GM21737 (cell line): ENCODE measurements at regions not wholly inside any gene's neighbourhood (a gene's known extent, or its start where the extent isn't known, plus 50 kb on each side); places are given as distances from the start of the nearest gene placed in this dataset.
A peak's percentile ranks its signal among the peaks of the same experiment; 100 is the strongest.

ENCODE experiments used
- ATAC-seq: cut with Tn5 transposase; IDR thresholded peaks from one replicate; pipeline ENCODE4 v1.9.1; 2021; ENCODE audit warnings: mild to moderate bottlenecking, moderate library complexity; ENCODE audit not compliant: unreplicated experiment

DNA sequence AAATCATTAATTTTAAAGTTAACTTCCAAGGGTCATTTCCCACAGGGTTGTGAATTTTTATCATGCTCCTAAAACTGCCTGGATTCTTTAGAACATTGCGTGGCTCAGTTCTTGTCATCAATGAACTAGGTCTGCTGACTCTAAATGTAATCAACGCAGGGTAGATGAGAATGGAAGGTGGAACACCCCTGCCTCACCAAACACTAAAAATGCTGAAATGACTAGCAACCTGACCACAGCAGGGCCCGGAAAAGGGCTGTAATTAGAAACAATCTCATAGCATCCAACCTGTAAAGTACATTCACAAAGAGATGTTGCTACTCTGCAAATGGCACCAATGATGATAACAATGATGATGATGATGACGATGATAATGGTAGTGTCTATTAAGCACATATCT is 356.9 kb downstream of the DEPDC1B start:
- ATAC-seq = no peak

DNA sequence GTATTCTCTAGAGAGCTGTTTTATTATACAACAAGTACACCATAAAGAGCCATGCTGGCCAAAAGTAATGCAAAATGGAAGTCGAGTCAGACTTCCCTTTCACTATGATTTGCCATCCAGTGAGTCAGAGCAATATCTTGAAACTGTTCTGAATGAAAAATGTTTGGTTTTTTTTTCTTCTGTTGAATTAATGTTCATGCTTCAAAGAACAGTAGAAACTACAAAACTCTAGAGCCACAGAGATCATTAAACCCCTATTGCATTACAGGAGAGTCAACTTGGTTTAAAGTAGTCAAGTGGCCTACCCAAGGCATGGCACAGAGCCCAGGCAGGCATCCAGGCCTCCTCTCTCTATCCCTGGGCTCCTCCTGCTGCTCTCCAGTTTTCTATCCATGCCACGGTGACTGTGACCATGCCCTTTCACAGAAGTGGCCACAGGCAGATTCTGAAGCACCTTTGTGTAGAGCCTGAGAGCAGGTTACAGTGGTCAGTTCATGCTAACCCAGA is 358.9 kb downstream of the DEPDC1B start:
- peak; percentile 58 for ATAC-seq

DNA sequence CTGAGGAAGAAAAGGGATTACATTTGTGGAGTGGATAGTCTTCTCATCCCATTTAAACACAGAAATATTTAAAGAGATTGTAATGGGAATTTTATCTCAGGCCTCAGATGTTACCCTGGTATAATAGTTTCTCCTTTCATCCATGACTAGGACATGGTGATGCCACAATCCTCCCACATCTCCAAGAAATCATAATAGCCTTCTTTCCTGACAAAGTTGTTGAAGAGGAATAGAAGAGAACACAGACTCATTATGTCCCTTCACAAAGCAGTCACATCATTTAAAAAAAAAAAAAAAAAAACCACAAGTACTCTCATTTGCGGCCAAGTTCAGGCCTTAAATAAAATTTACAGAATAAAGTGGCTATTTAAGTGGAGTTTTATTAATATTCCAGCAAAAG is 359.6 kb downstream of the DEPDC1B start:
- no peak for ATAC-seq

DNA sequence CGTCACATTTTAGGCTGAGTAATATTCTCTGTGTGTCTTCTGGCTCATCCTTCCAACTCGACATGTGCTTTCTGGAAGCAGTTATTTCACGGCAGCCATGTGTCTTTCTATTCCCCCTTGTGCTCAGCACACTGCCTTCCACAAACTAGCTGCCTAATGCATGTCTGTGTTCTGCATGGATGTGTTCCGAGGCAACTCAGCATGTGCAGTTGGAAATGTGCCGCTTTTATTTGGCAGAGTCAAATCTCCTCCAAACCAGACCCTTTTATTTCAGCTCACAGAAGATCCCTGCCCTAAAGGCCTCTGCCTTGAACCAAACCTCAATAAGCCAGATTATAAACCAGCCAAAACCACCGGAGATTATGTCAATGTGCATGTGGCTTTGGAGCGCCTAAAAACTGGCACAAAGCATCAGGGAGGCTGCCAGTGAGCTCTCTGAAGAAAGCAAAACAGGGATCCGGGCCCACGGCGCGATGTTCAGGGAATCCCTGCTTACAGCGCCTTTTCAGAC is 360.2 kb downstream of the DEPDC1B start:
- ATAC-seq = no peak

DNA sequence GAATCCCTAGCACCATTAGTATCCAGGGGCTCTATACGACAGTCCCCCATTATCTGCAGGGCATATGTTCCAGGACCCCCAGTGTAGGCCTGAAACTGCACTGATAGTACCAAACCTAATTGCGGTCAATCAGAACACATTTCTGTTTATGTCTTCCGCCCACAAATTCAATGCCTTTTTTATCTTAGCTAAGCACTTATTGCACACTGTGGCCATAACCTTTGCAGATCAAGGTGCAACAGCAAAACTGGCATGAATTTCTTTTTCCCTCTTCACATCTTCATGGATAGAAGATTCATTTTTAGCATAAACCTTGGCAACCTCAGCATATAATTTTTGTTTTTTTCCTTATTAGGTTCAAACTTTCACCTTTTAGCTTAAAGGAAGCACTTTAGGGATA is 361.1 kb downstream of the DEPDC1B start:
- ATAC-seq = no peak

DNA sequence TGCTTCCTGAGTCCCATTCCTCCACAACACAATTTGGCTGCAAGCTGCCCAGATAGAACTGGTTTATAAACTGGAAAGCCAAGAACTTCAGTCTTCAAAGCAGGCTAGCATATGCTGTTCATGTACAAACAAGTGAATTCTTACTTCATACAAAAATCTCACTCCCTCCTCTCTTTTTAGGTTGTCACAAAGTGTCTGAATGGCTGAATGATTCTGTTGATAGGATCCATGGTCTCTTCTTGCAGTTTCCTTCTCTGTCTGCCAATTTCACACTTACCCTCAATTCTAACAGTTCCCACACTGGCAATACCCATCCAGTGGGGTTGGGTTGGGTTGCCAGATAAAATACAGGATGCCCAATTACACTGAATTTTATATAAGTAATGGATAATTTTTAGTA is 363.5 kb downstream of the DEPDC1B start:
- no peak for ATAC-seq

DNA sequence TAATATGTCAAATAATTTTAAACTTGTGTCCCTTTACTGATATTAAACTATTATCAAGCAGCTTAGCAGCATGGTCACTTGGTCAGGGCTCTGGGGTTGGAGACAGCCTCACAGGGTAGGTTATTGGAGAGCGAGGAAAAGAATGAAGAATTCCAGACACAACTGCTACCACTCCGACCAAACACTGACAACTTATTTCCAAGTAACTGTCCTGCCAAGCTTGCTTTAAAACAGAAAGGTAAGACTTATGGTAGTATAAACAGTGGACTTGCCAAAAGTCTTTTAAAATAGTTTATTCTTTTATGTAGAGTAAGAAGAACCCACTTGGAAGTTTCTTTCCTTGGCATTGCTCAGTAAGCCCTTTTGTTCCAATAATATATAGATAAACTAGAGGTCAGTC is 364.1 kb downstream of the DEPDC1B start:
- no peak for ATAC-seq

DNA sequence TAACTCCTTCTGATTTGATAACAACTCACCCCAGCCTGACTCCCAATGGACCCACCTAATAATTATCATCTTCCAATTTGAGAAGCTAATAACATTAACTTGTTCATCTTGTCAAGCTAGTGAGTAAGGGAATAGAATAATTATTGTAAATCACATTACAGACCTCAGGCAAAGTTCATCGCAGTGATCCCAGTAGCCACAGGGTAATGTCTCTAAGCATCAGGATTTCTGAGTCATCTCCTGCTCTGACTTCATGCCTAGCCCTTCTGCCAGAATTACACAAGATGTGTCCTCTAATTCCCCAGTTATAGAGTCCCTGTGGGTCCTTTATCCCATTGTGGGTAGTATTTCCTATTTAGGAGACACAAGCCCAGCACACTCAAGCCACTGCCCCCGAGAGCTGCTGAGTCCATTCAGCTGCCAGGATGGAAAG is 365.7 kb downstream of the DEPDC1B start:
- ATAC-seq = no peak

DNA sequence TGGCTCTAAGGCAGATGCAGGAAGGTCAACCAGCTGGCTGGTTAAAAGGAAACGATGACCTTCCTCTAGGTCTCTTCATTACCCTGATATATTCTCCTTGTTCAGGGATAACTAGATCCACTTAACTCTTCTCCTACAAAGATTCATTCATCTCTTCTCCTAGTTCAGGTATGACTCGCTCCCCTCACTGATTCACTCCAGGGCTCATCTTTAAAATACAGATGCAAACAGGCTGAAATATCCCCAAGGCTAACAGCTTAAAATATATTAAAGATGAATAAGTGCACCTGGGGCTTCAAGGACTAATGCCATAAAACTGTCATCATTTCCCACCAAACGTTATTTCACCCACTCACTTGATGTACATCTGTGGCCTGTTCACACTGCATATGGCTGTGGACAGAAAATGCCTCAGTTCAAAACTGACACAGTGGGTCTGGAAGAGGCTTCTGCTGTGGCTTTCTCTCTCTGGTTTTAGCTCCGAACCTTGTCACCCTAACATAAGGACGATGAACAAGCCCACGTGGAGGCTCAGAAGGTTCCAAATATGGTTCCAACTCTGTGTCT is 366.9 kb downstream of the DEPDC1B start:
- no peak for ATAC-seq

DNA sequence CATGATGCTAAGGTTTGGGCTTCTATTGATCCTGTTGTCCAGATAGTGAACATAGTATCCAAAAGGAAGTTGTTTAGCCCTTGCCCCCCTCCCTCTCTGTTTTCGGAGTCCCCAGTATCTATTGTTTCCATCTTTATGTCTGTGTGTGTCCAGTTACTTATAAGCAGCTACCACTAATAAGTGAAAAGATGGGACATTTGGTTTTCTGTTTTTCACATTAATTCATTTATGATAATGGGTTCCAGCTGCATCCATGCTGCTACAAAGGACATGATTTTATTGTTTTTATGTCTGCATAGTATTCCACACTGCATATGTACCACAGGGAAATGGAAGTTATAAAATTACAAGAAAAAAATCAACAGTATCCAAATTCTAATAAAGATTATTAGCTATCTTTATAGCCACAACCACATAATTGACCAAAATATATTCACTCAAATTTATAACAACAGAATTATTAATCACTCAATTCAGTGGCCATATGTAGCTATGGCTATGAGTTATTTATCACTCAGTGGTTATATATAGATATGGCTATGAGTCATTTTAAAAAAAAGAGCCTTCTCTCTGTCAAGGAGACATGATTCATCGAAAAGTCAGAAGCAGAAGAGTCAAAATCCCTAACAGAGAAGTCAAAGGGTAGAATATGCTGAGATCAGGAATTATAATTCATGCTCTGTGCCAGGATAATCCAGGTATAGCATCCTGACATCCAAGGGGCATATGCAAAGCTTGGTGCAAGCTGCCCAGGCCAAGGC is 367.5 kb downstream of the DEPDC1B start:
- ATAC-seq = no peak

DNA sequence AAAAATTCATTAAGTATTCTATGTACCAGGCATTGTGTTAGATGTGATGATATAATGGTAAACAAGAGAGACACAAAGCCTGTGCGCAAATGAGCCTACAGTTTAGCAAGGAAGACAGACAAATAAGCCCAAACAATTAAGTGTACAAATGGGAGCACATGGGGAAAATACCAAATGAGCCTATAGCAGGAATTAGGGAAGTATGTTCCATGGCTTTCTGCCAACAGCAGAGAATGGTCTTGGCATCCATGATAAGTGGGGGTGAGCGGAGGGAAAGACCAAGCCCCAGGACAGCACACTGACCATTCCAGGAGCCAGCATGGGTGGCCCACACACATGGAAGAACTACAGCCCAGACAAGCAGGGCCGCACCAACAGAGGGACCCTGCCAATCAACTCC is 369.7 kb downstream of the DEPDC1B start:
- ATAC-seq = no peak

DNA sequence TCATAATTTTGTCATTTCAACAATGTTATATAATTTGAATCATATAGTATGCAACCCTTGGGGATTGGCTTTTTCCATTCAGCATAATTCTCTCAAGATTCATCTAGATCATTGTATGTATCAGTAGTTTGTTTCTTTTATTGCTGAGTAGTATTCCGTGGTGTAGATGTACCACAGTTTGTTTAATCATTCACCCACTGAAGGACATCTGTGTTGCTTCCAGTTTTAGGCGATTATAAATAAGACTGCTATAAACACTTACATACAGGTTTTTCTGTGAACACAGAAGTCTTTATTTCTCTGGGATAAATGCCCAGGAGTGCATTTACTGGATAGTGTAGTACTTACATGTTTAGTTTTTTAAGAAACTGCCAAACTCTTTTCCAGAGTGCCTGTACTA is 374.1 kb downstream of the DEPDC1B start:
- no peak for ATAC-seq

DNA sequence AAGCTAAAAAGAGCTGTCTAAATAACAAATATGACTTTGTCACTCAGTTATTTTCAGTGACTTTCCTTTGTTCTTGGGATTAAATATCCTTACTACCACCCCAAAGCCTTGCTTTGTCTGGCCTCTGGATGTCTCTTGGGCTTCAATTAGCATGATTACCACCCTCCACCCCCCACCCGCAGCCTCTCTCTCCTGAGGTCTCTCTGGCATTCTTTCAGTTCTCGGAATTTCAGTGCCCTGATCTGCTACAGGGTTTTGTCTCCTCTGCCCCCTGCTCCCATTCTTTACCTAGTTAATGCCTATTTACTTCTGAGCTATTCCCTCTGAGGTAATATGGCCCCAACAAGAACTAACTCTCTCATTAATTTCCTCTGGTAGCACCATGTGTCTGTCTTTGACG is 376.4 kb downstream of the DEPDC1B start:
- ATAC-seq = no peak

DNA sequence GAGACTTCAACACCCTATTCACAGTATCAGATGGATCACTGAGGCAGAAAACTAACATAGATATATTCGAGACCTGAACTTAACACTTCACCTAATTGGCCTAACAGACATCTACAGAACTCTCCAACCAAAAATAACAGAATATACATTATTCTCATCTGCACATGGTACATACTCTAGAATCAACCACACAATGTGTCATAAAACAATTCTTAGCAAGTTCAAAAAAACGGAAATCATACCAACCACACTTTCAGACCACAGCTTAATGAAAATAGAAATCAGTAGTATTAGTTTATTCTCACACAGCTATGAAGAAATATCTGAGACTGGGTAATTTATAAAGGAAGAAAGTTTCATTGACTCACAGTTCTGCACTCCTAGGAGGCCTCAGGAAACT is 387.9 kb downstream of the DEPDC1B start:
- no peak for ATAC-seq

DNA sequence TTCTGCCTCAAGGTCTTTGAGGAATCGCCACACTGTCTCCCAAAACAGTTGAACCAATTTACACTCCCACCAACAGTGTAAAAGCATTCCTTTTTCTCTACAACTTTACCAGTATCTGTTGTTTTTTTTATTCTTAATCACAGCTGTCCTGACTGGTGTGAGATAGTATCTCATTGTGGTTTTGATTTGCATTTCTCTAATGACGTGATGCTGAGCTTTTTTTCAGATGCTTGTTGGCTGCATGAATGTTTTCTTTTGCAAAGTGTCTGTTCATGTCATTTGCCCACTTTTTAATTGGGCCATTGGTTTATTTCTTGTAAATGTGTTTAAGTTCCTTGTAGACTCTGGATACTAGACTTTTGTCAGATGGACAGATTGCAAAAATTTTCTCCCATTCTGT is 400.0 kb downstream of the DEPDC1B start:
- ATAC-seq = no peak

DNA sequence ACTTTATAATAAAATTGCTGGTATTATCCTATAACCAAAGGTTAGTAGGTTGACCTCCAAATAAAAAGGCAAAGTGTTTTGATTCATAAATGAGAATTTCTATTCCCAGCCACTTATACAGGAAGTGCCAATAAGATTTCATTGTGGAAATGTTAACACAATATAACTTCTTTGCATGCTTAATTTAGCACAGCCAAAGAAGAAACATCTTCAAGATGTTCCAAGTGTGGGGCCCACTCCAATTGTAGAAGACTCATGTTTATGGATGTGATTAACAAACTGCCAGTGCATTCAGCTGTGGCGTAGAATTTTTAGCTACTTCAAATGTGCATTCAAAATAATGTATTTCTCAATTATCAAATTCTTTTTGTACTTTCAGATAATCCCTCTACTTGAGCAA is 402.3 kb downstream of the DEPDC1B start:
- no peak for ATAC-seq

DNA sequence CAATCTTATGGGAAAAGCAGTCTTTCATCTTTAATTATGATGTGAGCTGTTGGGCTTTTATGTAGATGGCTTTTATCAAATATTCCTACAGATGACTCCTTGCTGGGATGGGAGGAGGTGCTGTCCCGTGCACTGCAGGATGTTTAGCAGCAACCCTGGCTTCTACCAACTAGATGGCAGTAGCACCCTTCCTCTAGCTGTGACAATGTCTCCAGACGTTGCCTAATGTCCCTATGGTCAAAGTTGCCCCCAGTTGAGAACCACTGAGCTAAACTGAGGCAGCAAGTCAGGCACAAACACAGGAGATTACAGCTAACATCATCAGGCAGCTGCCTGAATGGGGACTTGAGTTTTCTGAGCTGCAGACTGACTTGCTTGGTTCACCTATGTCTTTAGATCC is 401.9 kb upstream of the PDE4D start:
- no peak for ATAC-seq

DNA sequence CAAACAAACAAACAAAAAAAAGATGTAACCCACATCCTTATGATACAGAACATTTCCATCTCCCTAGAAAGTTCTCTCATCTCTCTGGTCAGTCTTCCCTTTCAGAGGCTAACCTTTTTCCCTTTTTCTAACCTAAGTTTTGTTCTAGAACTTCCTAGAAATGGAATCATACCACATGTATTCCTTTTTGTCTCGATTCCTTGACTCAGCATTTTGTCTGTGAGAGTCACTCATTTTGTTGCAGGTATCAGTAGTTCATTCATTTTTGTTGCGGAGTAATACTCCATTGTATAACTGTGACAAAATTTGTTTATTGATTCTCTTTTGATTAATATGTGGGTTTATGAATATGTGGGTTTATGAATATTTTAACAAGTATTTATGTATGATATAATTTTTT is 400.0 kb upstream of the PDE4D start:
- no peak for ATAC-seq

DNA sequence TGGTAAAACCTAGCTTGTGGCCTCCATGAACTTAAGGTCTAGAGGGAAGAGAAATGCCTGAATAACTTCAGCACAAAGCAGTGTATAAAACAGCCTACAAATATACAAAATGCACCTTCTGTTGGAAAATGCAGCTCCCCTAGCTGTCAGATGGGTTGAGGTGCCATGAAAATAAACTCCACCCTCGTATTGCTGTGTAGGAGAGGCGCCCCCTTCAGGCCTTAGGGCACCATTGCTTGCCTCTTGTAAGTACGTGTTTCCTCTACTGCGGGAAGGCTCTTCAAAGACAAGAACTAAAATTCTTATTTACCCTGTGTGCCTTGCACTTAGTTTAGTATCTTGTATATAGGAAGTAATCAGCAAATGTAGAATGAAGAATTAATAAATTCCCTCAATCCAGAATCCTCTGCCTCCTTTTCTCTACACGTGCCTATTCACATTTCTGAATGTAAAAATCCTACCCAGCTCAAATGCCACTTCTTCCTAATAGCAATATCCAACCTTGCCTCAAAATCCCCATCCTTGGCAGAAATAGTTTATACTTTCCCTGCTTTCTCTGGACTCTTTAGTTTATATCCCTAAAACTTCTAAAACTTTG is 393.7 kb upstream of the PDE4D start:
- no peak for ATAC-seq

DNA sequence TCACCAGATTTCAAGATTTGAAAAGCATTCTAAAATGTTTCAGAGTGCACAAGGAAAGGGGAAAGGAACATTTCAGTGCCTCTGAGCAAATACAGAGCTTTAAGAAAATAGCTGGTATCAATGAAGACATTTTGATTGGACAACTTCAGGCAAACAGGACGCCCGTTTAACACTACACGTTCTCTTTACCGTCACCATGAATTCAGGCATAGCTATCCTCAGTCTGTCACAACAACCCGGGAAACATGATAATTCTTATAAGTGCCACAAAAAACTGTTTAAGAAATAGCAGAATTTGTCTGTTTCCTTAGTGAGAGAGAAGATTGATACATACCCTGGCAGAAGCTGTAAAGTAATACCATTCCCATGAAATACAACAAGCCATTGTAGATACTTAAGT is 392.4 kb upstream of the PDE4D start:
- no peak for ATAC-seq

DNA sequence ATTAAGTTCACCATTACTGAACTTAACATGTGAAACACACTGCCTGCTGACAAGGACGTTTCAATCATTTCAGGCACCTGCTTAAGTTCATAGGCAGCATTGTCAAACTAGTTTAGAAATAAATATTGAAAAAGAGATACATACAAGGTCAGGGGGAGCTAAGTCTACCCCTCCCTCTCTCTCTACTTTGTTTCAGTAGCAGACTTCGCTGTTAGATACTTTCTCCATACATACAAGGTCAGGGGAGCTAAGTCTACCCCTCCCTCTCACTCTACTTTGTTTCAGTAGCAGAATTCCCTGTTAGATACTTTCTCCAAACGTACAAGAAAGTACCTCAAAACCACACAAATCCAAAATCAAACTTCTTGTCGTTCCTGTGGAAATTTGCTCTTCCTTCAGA is 387.4 kb upstream of the PDE4D start:
- no peak for ATAC-seq

DNA sequence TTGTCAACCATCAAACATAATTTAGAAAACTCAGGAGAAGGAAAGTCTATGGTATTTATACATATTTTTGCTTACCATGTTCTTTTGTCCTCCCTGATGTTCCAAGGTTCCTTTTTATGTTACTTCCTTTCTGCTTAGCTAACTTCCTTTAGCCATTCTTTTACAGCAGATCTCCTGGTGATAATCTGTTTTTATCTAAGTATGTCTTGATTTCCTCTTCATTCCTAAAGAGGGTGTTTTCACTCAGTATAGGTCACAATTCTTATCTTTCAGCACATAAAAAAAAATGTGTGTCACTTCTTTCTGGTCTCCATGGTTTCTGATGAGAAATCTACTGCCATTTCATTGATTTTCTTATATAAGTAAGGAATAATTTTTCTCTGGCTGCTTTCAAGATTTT is 384.4 kb upstream of the PDE4D start:
- ATAC-seq = no peak
